ENCODE measurements at regions not wholly inside any gene's neighbourhood (a gene's known extent, or its start where the extent isn't known, plus 50 kb on each side); places are given as distances from the start of the nearest gene placed in this dataset.

- TF ChIP-seq EZH2 (IDR thresholded peaks at IDR 0.05; ENCODE audit: low read depth) = no peak
- TF ChIP-seq CTCF (conservative IDR thresholded peaks at IDR 0.05) = no peak
Observed at GRCh38 chr1:178580096-178580495, 67.2 kb downstream of the TEX35 start.

Data from PC-9 (cell line).